HG03045 (cell line): ENCODE measurements at regions not wholly inside any gene's neighbourhood (a gene's known extent, or its start where the extent isn't known, plus 50 kb on each side); places are given as distances from the start of the nearest gene placed in this dataset.
"Not testable (repeated sequence)": the region's sequence is repeated elsewhere in the genome, so short reads cannot be mapped to it uniquely, and the experiment has no call there.

Source experiments
- ATAC-seq: cut with Tn5 transposase; IDR thresholded peaks from one replicate; pipeline ENCODE4 v1.9.1; 2021; ENCODE audit warnings: mild to moderate bottlenecking, moderate library complexity; ENCODE audit not compliant: unreplicated experiment

DNA sequence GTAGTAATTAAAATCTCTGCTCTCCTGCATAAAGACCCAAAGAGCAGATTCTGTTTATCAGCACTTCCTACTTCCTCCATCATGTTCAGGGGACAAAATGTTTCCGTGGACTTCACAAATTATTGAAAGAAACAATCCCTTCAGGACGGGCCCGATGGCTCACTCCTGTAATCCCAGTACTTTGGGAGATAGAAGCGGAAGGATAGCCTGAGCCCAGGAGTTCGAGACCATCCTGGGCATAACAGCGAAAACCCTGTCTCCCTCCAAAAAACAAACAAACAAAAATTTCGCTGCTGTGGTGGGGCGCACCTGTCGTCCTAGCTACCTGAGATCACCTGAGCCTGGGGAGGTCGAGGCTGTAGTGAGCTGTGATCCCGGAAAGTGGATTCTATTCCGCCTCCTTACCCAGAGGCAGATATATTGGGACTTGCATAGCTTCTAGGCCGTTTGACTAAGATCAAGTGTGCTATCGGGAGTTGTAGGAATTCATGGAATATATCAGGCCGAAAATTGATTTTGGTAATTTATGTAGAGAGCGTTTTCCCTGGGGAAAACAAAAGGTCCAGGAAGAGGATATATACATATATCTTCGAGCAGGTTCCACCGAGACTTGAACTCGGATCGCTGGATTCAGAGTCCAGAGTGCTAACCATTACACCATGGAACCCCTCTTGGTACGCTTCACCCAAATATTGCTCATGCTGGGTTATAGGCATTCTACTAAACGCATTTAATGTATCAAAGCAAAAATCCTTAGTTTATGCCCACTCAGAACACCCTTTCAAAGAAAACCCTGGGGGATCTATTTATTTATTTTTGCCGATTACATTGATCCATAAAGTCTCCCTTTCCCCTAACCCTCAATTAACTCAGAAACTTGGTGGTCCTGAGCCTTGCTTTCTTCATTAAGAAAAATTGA lies 74.5 kb upstream of the ZNF184 start:
- ATAC-seq: no peak

DNA sequence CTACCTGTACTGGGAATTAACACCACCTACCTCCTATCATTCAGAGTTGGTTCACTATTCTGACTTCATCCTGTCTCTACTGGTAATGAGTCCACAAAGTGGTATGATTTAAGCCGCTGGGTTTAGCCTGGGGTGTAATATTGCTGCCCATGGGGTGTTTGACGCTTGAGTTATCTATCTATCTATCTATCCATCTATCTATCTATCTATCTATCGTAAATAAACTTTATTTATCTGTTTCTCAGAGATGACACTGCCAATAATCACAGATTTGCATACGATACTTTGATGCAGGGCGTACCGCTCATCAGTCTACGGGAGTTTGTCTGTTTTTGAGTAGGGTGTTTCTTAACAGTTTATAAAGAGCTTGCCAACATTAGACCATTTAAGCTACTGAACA lies 73.6 kb upstream of the ZNF184 start:
- no peak for ATAC-seq

DNA sequence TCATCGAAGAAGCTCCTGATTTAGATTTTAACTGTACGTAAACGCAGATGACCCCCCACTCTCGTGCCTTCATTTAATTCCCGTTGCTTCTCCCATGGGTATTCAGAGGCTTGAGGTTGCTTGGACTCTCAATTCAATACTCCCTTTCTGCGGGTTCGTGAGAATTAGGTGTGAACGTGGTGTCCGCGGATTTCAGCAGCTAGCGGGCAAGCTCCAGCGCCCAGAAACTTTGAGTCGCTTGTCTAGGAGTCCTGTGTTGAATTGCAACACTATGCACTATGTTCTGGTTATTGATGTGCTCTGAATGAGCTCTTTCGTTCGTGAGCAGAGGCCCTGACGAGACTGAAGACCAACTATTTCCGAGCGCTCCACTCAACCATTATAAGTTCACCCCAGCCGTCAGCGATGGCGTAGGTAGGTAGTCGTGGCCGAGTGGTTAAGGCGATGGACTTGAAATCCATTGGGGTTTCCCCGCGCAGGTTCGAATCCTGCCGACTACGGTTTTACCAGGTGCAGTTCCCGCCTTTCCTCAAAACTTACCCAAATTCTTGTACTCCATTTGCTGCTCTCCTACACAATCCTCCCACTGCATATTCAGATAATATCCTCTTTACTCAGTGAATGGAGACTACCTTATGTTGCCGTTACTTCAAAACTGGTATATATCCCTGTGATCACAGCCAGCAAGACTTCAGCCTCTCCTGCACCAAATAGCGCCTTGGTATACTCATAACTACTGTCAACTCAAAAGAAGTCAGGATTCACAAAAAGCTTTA lies 72.6 kb upstream of the ZNF184 start:
- ATAC-seq: no peak

DNA sequence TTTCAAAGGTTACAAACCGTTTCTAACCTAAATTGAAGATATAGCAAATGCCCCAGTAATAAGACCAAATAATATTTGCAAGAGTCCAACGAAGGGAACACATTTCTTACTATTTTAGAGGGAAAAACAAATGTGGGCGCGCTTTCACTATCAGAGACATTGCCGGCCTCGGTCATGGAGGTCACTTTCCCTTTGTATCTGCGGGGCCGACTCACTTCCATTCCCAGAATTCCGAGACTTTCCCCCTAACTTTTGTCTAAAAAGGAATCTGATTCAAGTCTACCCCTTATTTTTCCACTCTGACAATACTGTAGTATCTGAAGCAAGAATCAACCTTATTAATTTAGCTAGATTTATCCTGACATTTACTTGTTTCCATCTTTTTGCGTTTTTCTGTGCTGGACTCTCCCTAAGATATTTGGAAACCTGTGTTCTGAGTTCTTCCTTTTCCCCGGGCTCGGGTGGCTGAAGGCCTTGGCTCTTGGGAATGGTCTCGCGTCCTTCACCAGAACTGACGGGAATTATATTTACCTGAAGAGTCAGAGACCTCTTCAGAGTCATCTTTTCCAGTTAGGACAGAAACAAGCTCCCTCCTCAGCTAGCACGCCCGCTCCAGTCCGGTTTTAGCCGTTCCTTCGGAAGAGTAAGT lies 71.8 kb upstream of the ZNF184 start:
- ATAC-seq: no peak

DNA sequence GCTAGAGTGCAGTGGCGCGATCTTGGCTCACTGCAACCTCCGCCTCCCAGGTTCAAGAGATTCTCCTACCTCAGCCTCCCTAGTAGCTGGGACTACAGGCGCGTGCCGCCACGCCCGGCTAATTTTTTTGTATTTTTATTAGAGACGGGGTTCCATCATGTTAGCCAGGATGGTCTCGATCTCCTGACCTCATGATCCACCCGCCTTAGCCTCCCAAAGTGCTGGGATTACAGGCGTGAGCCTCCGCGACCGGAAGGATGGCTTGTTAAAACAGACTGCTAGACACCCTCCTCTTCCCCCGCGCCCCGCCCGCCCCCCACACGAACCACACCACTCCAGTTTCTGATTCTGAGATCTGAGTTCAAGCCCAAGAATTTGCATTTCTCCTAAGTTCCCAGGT lies 71.2 kb upstream of the ZNF184 start:
- ATAC-seq: not testable (repeated sequence)

DNA sequence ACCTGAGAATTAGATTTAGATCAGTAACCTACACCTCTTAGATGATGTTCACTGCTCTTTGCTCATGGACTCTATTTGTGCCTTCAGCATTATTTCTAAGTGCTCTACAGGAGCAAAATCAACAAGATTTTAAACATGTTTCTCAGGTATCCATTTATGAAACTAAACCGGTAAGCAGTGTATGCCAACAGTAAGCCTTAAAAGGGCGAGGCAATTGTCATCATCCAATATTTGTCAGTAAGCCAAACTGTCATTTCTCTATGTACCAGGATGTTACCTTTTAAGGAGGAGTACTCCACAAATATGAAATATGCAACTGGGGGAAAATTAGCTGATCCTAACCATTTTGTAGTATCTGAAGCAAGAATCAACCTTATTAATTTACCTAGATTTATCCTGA lies 69.6 kb upstream of the ZNF184 start:
- no peak for ATAC-seq

DNA sequence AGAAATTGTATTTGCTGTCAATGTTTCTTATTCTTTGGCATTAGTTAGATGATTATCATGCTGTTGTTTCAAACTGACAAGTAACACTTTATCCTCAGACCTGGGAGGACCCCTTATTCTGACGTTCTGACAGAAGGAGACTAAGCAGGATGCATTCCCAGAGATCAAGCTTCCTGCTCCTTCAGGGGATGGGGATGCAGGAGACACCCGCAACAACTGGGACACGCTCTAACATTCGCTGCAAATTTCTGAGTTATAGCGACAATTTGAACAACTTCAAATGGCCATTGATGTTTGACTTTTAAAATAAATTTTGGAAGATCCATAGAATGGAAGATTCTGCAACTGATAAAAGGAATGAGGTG lies 69.0 kb upstream of the ZNF184 start:
- ATAC-seq: no peak

DNA sequence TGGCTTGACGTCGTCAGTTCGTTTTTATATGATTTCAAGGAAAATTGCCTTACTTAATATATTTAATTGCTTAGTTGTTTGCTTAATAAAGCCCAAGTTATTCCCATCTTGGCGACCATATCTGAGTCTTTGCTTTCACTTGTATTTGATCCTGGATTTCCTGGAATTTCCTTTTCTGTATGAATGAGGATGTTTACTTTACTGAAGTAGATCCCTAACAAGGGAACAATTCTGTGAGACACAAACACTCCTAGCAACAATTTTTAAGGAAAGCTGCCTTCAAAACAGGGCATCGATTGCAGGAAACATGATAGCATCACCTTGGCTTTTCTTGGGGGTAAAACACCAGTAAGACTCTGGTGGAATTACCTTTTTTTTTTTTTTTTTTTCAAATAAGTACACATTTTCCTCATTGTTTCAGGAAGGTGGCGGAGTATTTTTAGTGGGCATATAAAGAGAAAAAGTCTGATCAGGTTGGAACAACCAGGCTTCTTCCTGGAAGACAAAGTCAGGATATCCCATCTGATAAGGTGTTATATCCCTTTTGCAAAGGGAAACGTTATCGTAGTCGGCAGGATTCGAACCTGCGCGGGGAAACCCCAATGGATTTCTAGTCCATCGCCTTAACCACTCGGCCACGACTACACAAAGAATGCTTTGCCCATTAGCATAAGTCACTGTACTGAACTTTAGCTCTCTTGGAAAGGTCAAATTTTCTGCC lies 68.5 kb upstream of the ZNF184 start:
- ATAC-seq: no peak

DNA sequence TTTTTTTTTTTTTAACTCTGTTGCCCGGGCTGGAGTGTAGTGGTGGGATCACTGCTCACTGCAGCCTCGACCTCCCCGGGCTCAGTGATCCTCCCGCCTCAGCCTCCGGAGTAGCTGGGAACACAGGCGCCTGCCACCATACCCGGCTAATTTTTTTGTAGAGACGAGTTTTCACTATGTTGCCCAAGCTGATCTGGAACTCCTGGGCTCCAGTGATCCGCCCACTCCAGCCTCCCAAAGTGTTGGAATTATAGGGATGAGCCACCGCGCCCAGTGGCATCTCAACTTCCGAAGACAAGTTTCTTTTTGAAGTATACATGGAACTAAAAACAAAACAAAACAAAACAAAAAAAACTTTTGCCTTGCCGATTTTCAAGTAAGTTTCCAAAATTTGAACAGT lies 66.6 kb upstream of the ZNF184 start:
- no peak for ATAC-seq

DNA sequence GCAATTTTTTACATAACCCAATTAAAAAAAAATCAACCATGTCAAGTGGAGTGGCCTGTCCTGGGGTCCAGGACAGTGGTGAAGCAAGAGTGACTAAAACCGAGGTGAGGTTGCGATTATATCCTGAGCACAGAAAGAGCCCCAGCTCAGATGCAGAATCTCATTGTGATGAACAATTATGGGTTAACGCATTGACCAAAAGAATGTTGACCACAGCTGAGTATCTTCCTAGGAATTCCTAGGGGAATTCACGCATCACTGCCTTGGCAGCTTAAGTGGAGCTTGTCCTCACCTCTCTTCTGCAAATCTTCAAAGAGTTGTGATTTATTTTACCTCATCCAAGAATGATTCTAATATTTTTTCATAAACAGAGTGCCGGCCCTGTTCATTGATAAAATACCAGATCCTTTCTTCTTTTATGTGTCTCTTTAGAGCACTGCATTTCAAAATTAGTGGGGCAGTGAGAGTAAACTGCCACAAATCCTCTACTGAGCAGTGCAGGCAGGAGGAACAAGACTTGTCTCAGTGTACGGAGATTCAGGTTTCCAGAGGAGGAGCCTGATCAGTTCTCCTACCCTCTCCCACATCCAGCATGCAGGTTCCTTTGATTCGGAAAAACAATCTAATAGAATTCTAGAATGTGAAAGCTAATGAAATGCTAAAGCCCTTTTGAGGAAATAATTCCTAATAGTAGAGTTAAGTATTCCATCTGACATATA lies 60.1 kb upstream of the ZNF184 start:
- ATAC-seq: no peak

DNA sequence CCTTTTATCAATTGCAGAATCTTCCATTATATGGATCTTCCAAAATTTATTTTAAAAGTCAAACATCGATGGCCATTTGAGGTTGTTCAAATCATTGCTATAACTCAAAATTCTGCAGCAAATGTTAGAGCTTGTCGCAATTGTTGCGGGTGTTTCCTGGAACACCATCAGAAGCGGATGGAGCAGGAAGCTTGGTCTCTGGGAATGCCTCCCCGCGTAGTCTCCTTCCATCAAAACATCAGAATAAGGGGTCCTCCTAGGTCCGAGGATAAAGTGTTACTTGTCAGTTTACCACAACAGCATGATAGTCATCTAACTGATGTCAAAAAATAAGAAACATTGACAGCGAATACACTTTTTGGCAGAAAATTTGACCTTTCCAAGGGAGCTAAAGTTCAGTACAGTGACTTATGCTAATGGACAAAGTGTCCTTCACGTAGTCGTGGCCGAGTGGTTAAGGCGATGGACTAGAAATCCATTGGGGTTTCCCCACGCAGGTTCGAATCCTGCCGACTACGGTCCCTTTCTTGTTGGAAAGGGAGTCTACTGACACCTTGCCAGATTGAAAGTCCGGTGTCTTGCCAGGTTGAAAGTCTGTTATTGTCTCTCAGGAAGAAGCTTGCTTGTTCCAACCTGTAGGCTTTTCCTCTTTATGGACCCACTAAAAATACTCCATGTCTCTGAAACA lies 59.0 kb upstream of the ZNF184 start:
- ATAC-seq: no peak

DNA sequence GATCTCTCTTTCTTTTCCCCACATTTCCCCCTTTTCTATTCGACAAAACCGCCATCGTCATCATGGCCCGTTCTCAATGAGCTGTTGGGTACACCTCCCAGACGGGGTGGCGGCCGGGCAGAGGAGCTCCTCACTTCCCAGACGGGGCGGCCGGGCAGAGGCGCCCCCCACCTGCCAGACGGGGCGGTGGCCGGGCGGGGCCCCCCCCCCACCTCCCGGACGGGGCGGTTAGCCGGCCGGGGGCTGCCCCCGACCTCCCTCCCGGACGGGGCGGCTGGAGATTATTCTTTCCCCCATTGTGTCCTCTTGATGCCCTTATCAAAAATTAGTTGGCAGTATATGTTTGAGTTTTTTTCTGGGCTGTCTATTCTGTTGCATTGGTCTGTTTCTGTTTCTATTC lies 56.9 kb upstream of the ZNF184 start:
- not testable (repeated sequence) for ATAC-seq

DNA sequence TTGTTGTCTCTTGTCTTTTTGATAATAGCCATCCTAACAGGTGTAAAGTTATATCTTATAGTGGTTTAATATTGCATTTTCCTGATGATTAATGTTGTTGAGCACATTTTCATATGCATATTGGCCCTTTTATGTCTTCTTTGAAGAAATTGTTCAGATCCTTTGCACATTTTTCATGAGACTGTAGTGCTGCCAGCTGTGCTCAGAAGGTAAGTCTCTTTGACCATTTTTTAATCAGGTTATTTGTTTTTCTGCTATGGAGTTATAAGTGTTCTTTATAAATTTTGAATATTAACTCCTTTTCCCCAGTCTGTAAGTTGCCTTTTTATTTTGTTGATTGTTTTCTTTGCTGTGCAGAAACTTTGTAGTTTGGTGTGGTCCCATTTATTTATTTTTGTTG lies 55.8 kb upstream of the ZNF184 start:
- no peak for ATAC-seq
